SK-N-SH treated with all-trans-retinoic acid at 6 μM for 48 hours (cell line): ENCODE measurements at regions not wholly inside any gene's neighbourhood (a gene's known extent, or its start where the extent isn't known, plus 50 kb on each side); places are given as distances from the start of the nearest gene placed in this dataset.
"Not testable (repeated sequence)": the region's sequence is repeated elsewhere in the genome, so short reads cannot be mapped to it uniquely, and the experiment has no call there.

ENCODE experiments used
- GLIS3 ChIP-seq: fragments of 250-450 bp; sonication (Bioruptor Pico); IDR thresholded peaks from 2 replicates; pipeline ENCODE4 v1.5.0; 2020; ENCODE audit warnings: mild to moderate bottlenecking, moderate library complexity
- PATZ1 ChIP-seq: fragments of 250-450 bp; sonication (Bioruptor Pico); IDR thresholded peaks from 2 replicates; pipeline ENCODE4 v1.8.0; 2020; ENCODE audit warnings: mild to moderate bottlenecking, moderate library complexity, borderline replicate concordance
- TOX ChIP-seq: fragments of 250-450 bp; sonication (Bioruptor Pico); IDR thresholded peaks from 2 replicates; pipeline ENCODE4 v1.8.0; 2021; ENCODE audit warnings: mild to moderate bottlenecking, moderate library complexity, borderline replicate concordance
- ZNF565 ChIP-seq: fragments of 450-650 bp; formaldehyde crosslinking; conservative IDR thresholded peaks from 2 replicates; pipeline ENCODE4 v1.5.0; 2020; ENCODE audit warnings: low read depth, mild to moderate bottlenecking, moderate library complexity
- ZNF70 ChIP-seq: fragments of 450-650 bp; formaldehyde crosslinking; IDR thresholded peaks from 2 replicates; pipeline ENCODE4 v1.5.0; 2020; ENCODE audit warnings: mild to moderate bottlenecking, moderate library complexity

- TF ChIP-seq ZNF70 (CRISPR knock-in tag); PATZ1; TOX (CRISPR knock-in tag); GLIS3; ZNF565 (CRISPR knock-in tag): not testable (repeated sequence)
Measured at GRCh38 chr11:90282551-90283071, 59.8 kb upstream of the CHORDC1 start.
